GM23338 (cell line): ENCODE measurements at regions not wholly inside any gene's neighbourhood (a gene's known extent, or its start where the extent isn't known, plus 50 kb on each side); places are given as distances from the start of the nearest gene placed in this dataset.

Experiments
- CREB1 ChIP-seq: fragments of 250-450 bp; sonication (Bioruptor Pico); IDR thresholded peaks from 2 replicates; pipeline ENCODE4 v1.5.0; 2020; ENCODE audit warnings: low read depth, mild to moderate bottlenecking, moderate library complexity
- EZH2 ChIP-seq: fragments of 200-600 bp; sonication (generic); IDR thresholded peaks from one replicate; pipeline ENCODE4 v1.8.0; 2017; ENCODE audit warnings: antibody characterized with exemption, mild to moderate bottlenecking, low read depth; ENCODE audit not compliant: unreplicated experiment
- EZH2phosphoT487 ChIP-seq: fragments of 200-600 bp; sonication (generic); IDR thresholded peaks from one replicate; pipeline ENCODE4 v1.8.1; 2018; ENCODE audit warnings: antibody characterized with exemption; ENCODE audit not compliant: unreplicated experiment
- JUNB ChIP-seq: IDR thresholded peaks from one replicate; pipeline ENCODE4 v1.6.1; 2016; ENCODE audit warnings: antibody characterized with exemption; ENCODE audit not compliant: unreplicated experiment
- POLR2AphosphoS5 ChIP-seq: IDR thresholded peaks from 2 replicates; pipeline ENCODE4 v1.6.1; 2016; ENCODE audit warnings: antibody characterized with exemption, low read depth
- ZNF331 ChIP-seq: fragments of 250-450 bp; sonication (Bioruptor Pico); IDR thresholded peaks from 2 replicates; pipeline ENCODE4 v1.5.0; 2020; ENCODE audit warnings: low read depth, mild to moderate bottlenecking, moderate library complexity
- TF ChIP-seq, protein P1 (sequence below), 2 experiments: fragments of 200-600 bp in 1 of 2; sonication (generic) in 1 of 2; conservative IDR thresholded peaks; 2 replicates each; pipeline versions ENCODE4 v1.5.1 to v1.6.1; 2016 to 2017; ENCODE audit warnings: antibody characterized with exemption in 2 of 2, low read depth in 2 of 2, mild to moderate bottlenecking in 2 of 2, moderate library complexity in 1 of 2

DNA sequence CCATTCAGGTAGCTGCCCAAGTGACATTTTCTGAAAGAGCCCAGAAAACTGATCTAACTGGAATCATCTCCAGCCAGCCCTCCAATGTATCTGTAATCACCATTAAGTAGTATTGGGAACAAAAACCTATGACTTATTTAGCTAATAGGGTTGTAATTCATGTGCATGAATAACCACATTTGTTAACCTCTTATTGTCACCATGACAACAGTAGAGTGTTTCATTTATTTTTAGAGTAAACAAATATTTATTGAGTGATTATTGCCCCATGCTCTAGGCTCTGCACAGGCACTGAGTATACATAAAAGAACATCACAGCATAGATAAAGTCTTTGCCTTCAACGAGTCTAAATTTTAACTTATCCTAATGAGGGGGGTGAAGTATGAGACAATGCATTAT is 265.4 kb upstream of the UBE2E3 start:
- TF ChIP-seq, protein P1, sequence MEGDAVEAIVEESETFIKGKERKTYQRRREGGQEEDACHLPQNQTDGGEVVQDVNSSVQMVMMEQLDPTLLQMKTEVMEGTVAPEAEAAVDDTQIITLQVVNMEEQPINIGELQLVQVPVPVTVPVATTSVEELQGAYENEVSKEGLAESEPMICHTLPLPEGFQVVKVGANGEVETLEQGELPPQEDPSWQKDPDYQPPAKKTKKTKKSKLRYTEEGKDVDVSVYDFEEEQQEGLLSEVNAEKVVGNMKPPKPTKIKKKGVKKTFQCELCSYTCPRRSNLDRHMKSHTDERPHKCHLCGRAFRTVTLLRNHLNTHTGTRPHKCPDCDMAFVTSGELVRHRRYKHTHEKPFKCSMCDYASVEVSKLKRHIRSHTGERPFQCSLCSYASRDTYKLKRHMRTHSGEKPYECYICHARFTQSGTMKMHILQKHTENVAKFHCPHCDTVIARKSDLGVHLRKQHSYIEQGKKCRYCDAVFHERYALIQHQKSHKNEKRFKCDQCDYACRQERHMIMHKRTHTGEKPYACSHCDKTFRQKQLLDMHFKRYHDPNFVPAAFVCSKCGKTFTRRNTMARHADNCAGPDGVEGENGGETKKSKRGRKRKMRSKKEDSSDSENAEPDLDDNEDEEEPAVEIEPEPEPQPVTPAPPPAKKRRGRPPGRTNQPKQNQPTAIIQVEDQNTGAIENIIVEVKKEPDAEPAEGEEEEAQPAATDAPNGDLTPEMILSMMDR (conservative IDR thresholded peaks at IDR 0.05; ENCODE audit: low read depth in 2 of 2), result no peak
- TF ChIP-seq CREB1 (no peak), JUNB (no peak), EZH2phosphoT487 (no peak), EZH2 (no peak), POLR2AphosphoS5 (no peak), ZNF331 (CRISPR knock-in tag) (no peak)
